HEK293 (cell line): ENCODE measurements at regions not wholly inside any gene's neighbourhood (a gene's known extent, or its start where the extent isn't known, plus 50 kb on each side); places are given as distances from the start of the nearest gene placed in this dataset.

Experiments used
- CTCF ChIA-PET: fragments of 350-600 bp; formaldehyde crosslinking; extraction: SDS; loops from one replicate; lab custom pipeline; 2021; ENCODE audit warnings: antibody characterized with exemption; lab: Yijun Ruan, JAX
- POLR2A ChIA-PET: fragments of 300-600 bp; formaldehyde crosslinking; extraction: SDS; loops from one replicate; lab custom pipeline; 2020; ENCODE audit warnings: antibody characterized with exemption, inconsistent platforms; lab: Yijun Ruan, JAX
- H3K27ac ChIP-seq: fragments of 200-500 bp; sonication (Bioruptor generic); 2 replicates; pipeline ENCODE4 v1.5.1; 2014; ENCODE audit warnings: low read depth, low read length, control low read depth, inconsistent platforms; ENCODE audit errors: extremely low read depth
- H3K36me3 ChIP-seq, 2 experiments: fragments of 200-500 bp in 1 of 2; sonication (Bioruptor generic) in 1 of 2; 1 replicate in 1 of 2; 2 replicates in 1 of 2; pipeline ENCODE4 v1.5.1; 2014 to 2017; ENCODE audit warnings: inconsistent platforms in 2 of 2, low read length in 2 of 2; ENCODE audit not compliant: control insufficient read depth in 2 of 2, insufficient read depth in 1 of 2
- H3K4me1 ChIP-seq: fragments of 200-500 bp; sonication (Bioruptor generic); 2 replicates; pipeline ENCODE4 v1.5.1; 2014; ENCODE audit warnings: mild to moderate bottlenecking, low read length, inconsistent platforms; ENCODE audit not compliant: control insufficient read depth, insufficient read depth
- H3K4me3 ChIP-seq: 2 replicates; pipeline ENCODE4 v1.5.1; 2011; ENCODE audit warnings: low read depth, mild to moderate bottlenecking, control low read depth, low read length, moderate library complexity
- H3K9me3 ChIP-seq: fragments of 200-500 bp; sonication (Bioruptor generic); 2 replicates; pipeline ENCODE4 v1.5.1; 2014; ENCODE audit warnings: low read depth, low read length, inconsistent platforms; ENCODE audit not compliant: control insufficient read depth, insufficient read depth
- INSM2 ChIP-seq: fragments of 450-650 bp; formaldehyde crosslinking; IDR thresholded peaks from 2 replicates; pipeline ENCODE4 v1.5.1; 2016; ENCODE audit warnings: missing biosample characterization, missing genetic modification characterization
- KLF1 ChIP-seq: fragments of 450-650 bp; formaldehyde crosslinking; IDR thresholded peaks from 2 replicates; pipeline ENCODE4 v1.5.1; 2016; ENCODE audit warnings: missing biosample characterization, missing genetic modification characterization
- KLF7 ChIP-seq: fragments of 450-650 bp; formaldehyde crosslinking; IDR thresholded peaks from 2 replicates; pipeline ENCODE4 v1.5.1; 2016; ENCODE audit warnings: missing biosample characterization, missing genetic modification characterization, borderline replicate concordance
- PRDM1 ChIP-seq: fragments of 450-650 bp; formaldehyde crosslinking; IDR thresholded peaks from 2 replicates; pipeline ENCODE4; 2016; ENCODE audit warnings: missing biosample characterization, missing genetic modification characterization
- ZBTB11 ChIP-seq: fragments of 450-650 bp; formaldehyde crosslinking; conservative IDR thresholded peaks from 2 replicates; pipeline ENCODE4 v1.5.1; 2016; ENCODE audit warnings: low read depth, missing biosample characterization, missing genetic modification characterization
- ZBTB21 ChIP-seq: fragments of 450-650 bp; formaldehyde crosslinking; IDR thresholded peaks from 2 replicates; pipeline ENCODE4 v1.5.1; 2017; ENCODE audit warnings: missing biosample characterization, missing genetic modification characterization
- ZFP37 ChIP-seq: fragments of 450-650 bp; formaldehyde crosslinking; IDR thresholded peaks from 2 replicates; pipeline ENCODE4 v1.5.1; 2016; ENCODE audit warnings: missing biosample characterization, missing genetic modification characterization
- ZFP41 ChIP-seq: fragments of 450-650 bp; formaldehyde crosslinking; IDR thresholded peaks from 2 replicates; pipeline ENCODE4 v1.5.1; 2016; ENCODE audit warnings: missing biosample characterization, missing genetic modification characterization, borderline replicate concordance
- ZNF121 ChIP-seq: fragments of 450-650 bp; formaldehyde crosslinking; IDR thresholded peaks from 2 replicates; pipeline ENCODE4 v1.5.1; 2016; ENCODE audit warnings: missing biosample characterization, missing genetic modification characterization
- ZNF184 ChIP-seq: fragments of 450-650 bp; IDR thresholded peaks from 2 replicates; pipeline ENCODE4 v1.5.1; 2018; ENCODE audit warnings: missing biosample characterization, mild to moderate bottlenecking, missing genetic modification characterization
- ZNF239 ChIP-seq: fragments of 450-650 bp; formaldehyde crosslinking; IDR thresholded peaks from 2 replicates; pipeline ENCODE4 v1.5.1; 2016; ENCODE audit warnings: missing biosample characterization, missing genetic modification characterization
- ZNF391 ChIP-seq: fragments of 450-650 bp; formaldehyde crosslinking; IDR thresholded peaks from 2 replicates; pipeline ENCODE4 v1.5.1; 2016; ENCODE audit warnings: low read depth, missing biosample characterization, missing genetic modification characterization, borderline replicate concordance
- ZNF394 ChIP-seq: fragments of 450-650 bp; formaldehyde crosslinking; IDR thresholded peaks from 2 replicates; pipeline ENCODE4 v1.5.1; 2016; ENCODE audit warnings: missing biosample characterization, missing genetic modification characterization, mild to moderate bottlenecking, moderate library complexity, borderline replicate concordance
- ZNF404 ChIP-seq: fragments of 450-650 bp; formaldehyde crosslinking; IDR thresholded peaks from 2 replicates; pipeline ENCODE4 v1.5.1; 2017; ENCODE audit warnings: missing biosample characterization, missing genetic modification characterization
- ZNF514 ChIP-seq: fragments of 450-650 bp; formaldehyde crosslinking; IDR thresholded peaks from 2 replicates; pipeline ENCODE4 v1.5.1; 2016; ENCODE audit warnings: missing biosample characterization, missing genetic modification characterization
- ZNF629 ChIP-seq: fragments of 450-650 bp; formaldehyde crosslinking; IDR thresholded peaks from 2 replicates; pipeline ENCODE4 v1.5.1; 2017; ENCODE audit warnings: missing biosample characterization, missing genetic modification characterization
- ZNF707 ChIP-seq: fragments of 450-650 bp; formaldehyde crosslinking; IDR thresholded peaks from 2 replicates; pipeline ENCODE4 v1.5.1; 2016; ENCODE audit warnings: missing biosample characterization, missing genetic modification characterization
- ZNF792 ChIP-seq: fragments of 450-650 bp; formaldehyde crosslinking; IDR thresholded peaks from 2 replicates; pipeline ENCODE4 v1.5.1; 2016; ENCODE audit warnings: missing biosample characterization, missing genetic modification characterization
- TF ChIP-seq, protein P1 (sequence below): fragments of 450-650 bp; formaldehyde crosslinking; IDR thresholded peaks from 2 replicates; pipeline ENCODE4 v1.5.1; 2016; ENCODE audit warnings: missing biosample characterization, missing genetic modification characterization
- TF ChIP-seq, protein P2 (sequence below): fragments of 450-650 bp; formaldehyde crosslinking; IDR thresholded peaks from 2 replicates; pipeline ENCODE4 v1.5.1; 2016; ENCODE audit warnings: missing biosample characterization, missing genetic modification characterization

DNA sequence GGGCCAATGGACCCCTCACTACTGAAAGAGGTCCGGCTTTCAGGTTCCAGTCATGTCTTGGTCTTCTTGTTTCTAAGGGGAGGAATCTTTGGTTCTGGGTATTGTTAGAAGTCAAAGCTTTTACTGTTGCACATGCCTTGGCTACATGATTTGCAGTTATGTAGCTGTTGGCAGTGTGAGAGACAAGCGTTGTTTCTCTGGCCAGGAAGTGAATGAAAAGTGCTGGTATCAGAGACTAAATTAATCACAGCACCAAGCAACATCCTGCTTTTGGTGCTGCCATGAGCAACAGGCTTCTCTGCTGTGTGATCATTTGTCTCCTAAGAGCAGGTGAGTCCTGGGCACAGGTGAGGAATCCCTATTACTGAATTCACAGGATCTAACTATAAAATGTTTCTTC lies 100.1 kb upstream of the PRSS3 start:
- ChIA-PET POLR2A (no interaction called here), CTCF (interaction anchor here (1.7 kb wide), 1 partner anchor 27 kb away, joined by 8 read pairs; no protein-coding TSS in a partner anchor)
- Histone ChIP-seq H3K36me3 (no peaks in the 10 kb centered on the region), H3K27ac (no peak overlapping the region), H3K4me1 (no peaks in the 10 kb centered on the region), H3K9me3 (no peaks in the 10 kb centered on the region), H3K4me3 (no peak overlapping the region)
- TF ChIP-seq ZNF239 (no peak), PRDM1 (tag by site-specific recombination) (no peak), ZBTB21 (no peak), ZNF514 (no peak), INSM2 (tag by site-specific recombination) (no peak), ZNF391 (no peak), KLF7 (no peak), ZNF121 (tag by site-specific recombination) (no peak), ZFP37 (tag by site-specific recombination) (no peak), ZNF394 (no peak), ZNF629 (tag by site-specific recombination) (no peak), ZNF707 (tag by site-specific recombination) (no peak), ZBTB11 (tag by site-specific recombination) (no peak)
- TF ChIP-seq, protein P1, sequence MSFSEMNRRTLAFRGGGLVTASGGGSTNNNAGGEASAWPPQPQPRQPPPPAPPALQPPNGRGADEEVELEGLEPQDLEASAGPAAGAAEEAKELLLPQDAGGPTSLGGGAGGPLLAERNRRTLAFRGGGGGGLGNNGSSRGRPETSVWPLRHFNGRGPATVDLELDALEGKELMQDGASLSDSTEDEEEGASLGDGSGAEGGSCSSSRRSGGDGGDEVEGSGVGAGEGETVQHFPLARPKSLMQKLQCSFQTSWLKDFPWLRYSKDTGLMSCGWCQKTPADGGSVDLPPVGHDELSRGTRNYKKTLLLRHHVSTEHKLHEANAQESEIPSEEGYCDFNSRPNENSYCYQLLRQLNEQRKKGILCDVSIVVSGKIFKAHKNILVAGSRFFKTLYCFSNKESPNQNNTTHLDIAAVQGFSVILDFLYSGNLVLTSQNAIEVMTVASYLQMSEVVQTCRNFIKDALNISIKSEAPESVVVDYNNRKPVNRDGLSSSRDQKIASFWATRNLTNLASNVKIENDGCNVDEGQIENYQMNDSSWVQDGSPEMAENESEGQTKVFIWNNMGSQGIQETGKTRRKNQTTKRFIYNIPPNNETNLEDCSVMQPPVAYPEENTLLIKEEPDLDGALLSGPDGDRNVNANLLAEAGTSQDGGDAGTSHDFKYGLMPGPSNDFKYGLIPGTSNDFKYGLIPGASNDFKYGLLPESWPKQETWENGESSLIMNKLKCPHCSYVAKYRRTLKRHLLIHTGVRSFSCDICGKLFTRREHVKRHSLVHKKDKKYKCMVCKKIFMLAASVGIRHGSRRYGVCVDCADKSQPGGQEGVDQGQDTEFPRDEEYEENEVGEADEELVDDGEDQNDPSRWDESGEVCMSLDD (tag by site-specific recombination) = no peak
- TF ChIP-seq, protein P2, sequence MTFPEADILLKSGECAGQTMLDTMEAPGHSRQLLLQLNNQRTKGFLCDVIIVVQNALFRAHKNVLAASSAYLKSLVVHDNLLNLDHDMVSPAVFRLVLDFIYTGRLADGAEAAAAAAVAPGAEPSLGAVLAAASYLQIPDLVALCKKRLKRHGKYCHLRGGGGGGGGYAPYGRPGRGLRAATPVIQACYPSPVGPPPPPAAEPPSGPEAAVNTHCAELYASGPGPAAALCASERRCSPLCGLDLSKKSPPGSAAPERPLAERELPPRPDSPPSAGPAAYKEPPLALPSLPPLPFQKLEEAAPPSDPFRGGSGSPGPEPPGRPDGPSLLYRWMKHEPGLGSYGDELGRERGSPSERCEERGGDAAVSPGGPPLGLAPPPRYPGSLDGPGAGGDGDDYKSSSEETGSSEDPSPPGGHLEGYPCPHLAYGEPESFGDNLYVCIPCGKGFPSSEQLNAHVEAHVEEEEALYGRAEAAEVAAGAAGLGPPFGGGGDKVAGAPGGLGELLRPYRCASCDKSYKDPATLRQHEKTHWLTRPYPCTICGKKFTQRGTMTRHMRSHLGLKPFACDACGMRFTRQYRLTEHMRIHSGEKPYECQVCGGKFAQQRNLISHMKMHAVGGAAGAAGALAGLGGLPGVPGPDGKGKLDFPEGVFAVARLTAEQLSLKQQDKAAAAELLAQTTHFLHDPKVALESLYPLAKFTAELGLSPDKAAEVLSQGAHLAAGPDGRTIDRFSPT (tag by site-specific recombination) = no peak

- no peaks in the 10 kb centered on the region for H3K9me3 ChIP-seq
- CTCF ChIA-PET = interaction anchor here (1.7 kb wide), 1 partner anchor 26 kb away, joined by 8 read pairs; no protein-coding TSS in a partner anchor
- no peaks in the 10 kb centered on the region for H3K36me3 ChIP-seq
- H3K4me3 ChIP-seq = no peak overlapping the region
- TF ChIP-seq ZNF404 (tag by site-specific recombination) (no peak), KLF1 (tag by site-specific recombination) (no peak), ZNF792 (tag by site-specific recombination) (no peak), ZNF184 (tag by site-specific recombination) (no peak), ZFP41 (no peak)
- H3K27ac ChIP-seq = no peak overlapping the region
- POLR2A ChIA-PET = no interaction called here
- no peaks in the 10 kb centered on the region for H3K4me1 ChIP-seq
These were observed 99.5 kb upstream of the PRSS3 start for GRCh38 chr9:33695856-33696255.
